Erythroblast (primary cell): ENCODE measurements at regions not wholly inside any gene's neighbourhood (a gene's known extent, or its start where the extent isn't known, plus 50 kb on each side); places are given as distances from the start of the nearest gene placed in this dataset.

ENCODE experiments used
- GATA1 ChIP-seq: IDR thresholded peaks from 2 replicates; pipeline ENCODE4 v1.6.1; 2011; ENCODE audit warnings: low read depth, mild to moderate bottlenecking, control low read depth, low read length, moderate library complexity
- POLR2A ChIP-seq: IDR thresholded peaks from 2 replicates; pipeline ENCODE4 v1.6.1; 2011; ENCODE audit warnings: mild to moderate bottlenecking, low read length

GRCh38 chr2:176732780-176733179 is 463.5 kb downstream of the MTX2 start:
- TF ChIP-seq POLR2A (no peak), GATA1 (no peak)
